ENCODE measurements at regions not wholly inside any gene's neighbourhood (a gene's known extent, or its start where the extent isn't known, plus 50 kb on each side); places are given as distances from the start of the nearest gene placed in this dataset.

- no peak overlapping the region for H3K4me3 ChIP-seq (ENCODE audit: severe bottlenecking)
- DNase-seq (ENCODE audit: low spot score): no peak
- no peak for ATAC-seq (ENCODE audit: low read depth)
Observed at GRCh38 chr3:182035324-182035723, 323.6 kb downstream of the SOX2 start.

GRCh38 chr3:182036382-182036781 is 324.7 kb downstream of the SOX2 start:
- no peak for ATAC-seq (ENCODE audit: low read depth)
- no peak for TF ChIP-seq CTCF (IDR thresholded peaks at IDR 0.05; ENCODE audit: poor library complexity, severe bottlenecking)

More at GRCh38 chr3:182035324-182035723, 323.6 kb downstream of the SOX2 start:
- Histone ChIP-seq H3K27ac (ENCODE audit: poor library complexity, severe bottlenecking) (no peak overlapping the region), H3K4me1 (ENCODE audit: insufficient read depth, poor library complexity, severe bottlenecking) (no peaks in the 10 kb centered on the region), H3K9me3 (ENCODE audit: severe bottlenecking) (no peaks in the 10 kb centered on the region), H3K27me3 (ENCODE audit: insufficient read depth, poor library complexity, severe bottlenecking) (no peaks in the 10 kb centered on the region), H3K36me3 (ENCODE audit: low read depth) (no peaks in the 10 kb centered on the region)
- no peak for TF ChIP-seq CTCF (IDR thresholded peaks at IDR 0.05; ENCODE audit: poor library complexity, severe bottlenecking)

GRCh38 chr3:182041668-182042291 is 330.1 kb downstream of the SOX2 start:
- no peak for TF ChIP-seq CTCF (IDR thresholded peaks at IDR 0.05; ENCODE audit: poor library complexity, severe bottlenecking)
- Histone ChIP-seq H3K4me3 (ENCODE audit: severe bottlenecking) (no peak overlapping the region), H3K9me3 (ENCODE audit: severe bottlenecking) (no peaks in the 10 kb centered on the region), H3K27ac (ENCODE audit: poor library complexity, severe bottlenecking) (no peak overlapping the region), H3K36me3 (ENCODE audit: low read depth) (no peaks in the 10 kb centered on the region), H3K27me3 (ENCODE audit: insufficient read depth, poor library complexity, severe bottlenecking) (no peaks in the 10 kb centered on the region), H3K4me1 (ENCODE audit: insufficient read depth, poor library complexity, severe bottlenecking) (no peaks in the 10 kb centered on the region)
- no peak for ATAC-seq (ENCODE audit: low read depth)
- no peak for DNase-seq (ENCODE audit: low spot score)

More at GRCh38 chr3:182036382-182036781, 324.7 kb downstream of the SOX2 start:
- Histone ChIP-seq H3K36me3 (ENCODE audit: low read depth) (no peaks in the 10 kb centered on the region), H3K27ac (ENCODE audit: poor library complexity, severe bottlenecking) (no peak overlapping the region), H3K4me3 (ENCODE audit: severe bottlenecking) (no peak overlapping the region), H3K4me1 (ENCODE audit: insufficient read depth, poor library complexity, severe bottlenecking) (no peaks in the 10 kb centered on the region), H3K27me3 (ENCODE audit: insufficient read depth, poor library complexity, severe bottlenecking) (no peaks in the 10 kb centered on the region), H3K9me3 (ENCODE audit: severe bottlenecking) (no peaks in the 10 kb centered on the region)
- no peak for DNase-seq (ENCODE audit: low spot score)

- no peak for TF ChIP-seq CTCF (IDR thresholded peaks at IDR 0.05; ENCODE audit: poor library complexity, severe bottlenecking)
- no peaks in the 10 kb centered on the region for H3K36me3 ChIP-seq (ENCODE audit: low read depth)
- no peak for ATAC-seq (ENCODE audit: low read depth)
- H3K4me1 ChIP-seq (ENCODE audit: insufficient read depth, poor library complexity, severe bottlenecking): no peaks in the 10 kb centered on the region
- no peak overlapping the region for H3K27ac ChIP-seq (ENCODE audit: poor library complexity, severe bottlenecking)
- DNase-seq (ENCODE audit: low spot score): no peak
- H3K4me3 ChIP-seq (ENCODE audit: severe bottlenecking): no peak overlapping the region
- no peaks in the 10 kb centered on the region for H3K27me3 ChIP-seq (ENCODE audit: insufficient read depth, poor library complexity, severe bottlenecking)
- H3K9me3 ChIP-seq (ENCODE audit: severe bottlenecking): no peaks in the 10 kb centered on the region
Observed at GRCh38 chr3:182045736-182046135, 334.0 kb downstream of the SOX2 start.

- Histone ChIP-seq H3K9me3 (ENCODE audit: severe bottlenecking) (no peaks in the 10 kb centered on the region), H3K36me3 (ENCODE audit: low read depth) (no peaks in the 10 kb centered on the region), H3K4me3 (ENCODE audit: severe bottlenecking) (no peak overlapping the region), H3K27me3 (ENCODE audit: insufficient read depth, poor library complexity, severe bottlenecking) (no peaks in the 10 kb centered on the region), H3K4me1 (ENCODE audit: insufficient read depth, poor library complexity, severe bottlenecking) (no peaks in the 10 kb centered on the region), H3K27ac (ENCODE audit: poor library complexity, severe bottlenecking) (no peak overlapping the region)
- no peak for TF ChIP-seq CTCF (IDR thresholded peaks at IDR 0.05; ENCODE audit: poor library complexity, severe bottlenecking)
- ATAC-seq (ENCODE audit: low read depth): no peak
- DNase-seq (ENCODE audit: low spot score): peak; percentile 40
Observed at GRCh38 chr3:182046166-182046764, 334.5 kb downstream of the SOX2 start.

Measured in RWPE2 (cell line).